ENCODE measurements at regions not wholly inside any gene's neighbourhood (a gene's known extent, or its start where the extent isn't known, plus 50 kb on each side); places are given as distances from the start of the nearest gene placed in this dataset.
"Not testable (repeated sequence)": the region's sequence is repeated elsewhere in the genome, so short reads cannot be mapped to it uniquely, and the experiment has no call there.

DNA sequence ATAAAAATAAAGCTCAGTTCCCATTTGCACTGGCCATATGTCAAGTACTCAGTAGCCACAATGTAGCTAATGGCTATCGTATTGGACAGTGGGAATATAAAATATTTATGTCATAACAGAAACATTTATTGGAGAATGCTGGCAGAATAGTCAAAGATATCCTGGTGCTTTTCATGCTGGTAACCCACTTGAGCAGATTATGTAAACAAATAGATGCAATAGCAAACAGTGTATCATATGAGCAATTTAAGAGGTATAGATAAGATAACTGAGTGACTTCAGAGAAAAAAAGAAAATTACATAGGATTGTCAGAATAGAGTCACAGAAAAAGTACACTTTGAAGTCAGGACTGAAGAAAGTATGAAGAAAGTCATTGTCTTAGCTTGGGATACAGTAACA, 426.6 kb downstream of the NDFIP2 start:
- intact Hi-C loops (cut with DNase I) = no loop called here
- no peak for DNase-seq (ENCODE audit: low spot score)

DNA sequence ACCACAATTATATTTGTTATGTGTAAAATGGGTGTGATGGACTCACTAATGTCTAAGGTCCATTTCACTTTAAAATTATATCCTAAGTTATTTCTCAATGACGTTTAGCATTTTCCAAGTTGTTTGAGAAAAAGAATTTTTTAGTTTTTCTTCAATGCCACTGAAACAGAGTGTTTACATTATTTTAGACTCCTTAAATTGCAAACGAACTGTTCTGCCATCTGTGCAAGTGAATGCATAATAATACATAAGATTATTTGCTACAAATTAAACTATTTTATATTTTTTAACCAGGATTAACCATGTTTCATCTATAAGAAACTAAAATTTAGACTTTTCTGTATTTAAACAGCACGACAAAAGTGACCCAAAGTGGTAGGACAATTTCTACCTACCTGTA, 425.4 kb downstream of the NDFIP2 start:
- intact Hi-C loops (cut with DNase I) = no loop called here

DNA sequence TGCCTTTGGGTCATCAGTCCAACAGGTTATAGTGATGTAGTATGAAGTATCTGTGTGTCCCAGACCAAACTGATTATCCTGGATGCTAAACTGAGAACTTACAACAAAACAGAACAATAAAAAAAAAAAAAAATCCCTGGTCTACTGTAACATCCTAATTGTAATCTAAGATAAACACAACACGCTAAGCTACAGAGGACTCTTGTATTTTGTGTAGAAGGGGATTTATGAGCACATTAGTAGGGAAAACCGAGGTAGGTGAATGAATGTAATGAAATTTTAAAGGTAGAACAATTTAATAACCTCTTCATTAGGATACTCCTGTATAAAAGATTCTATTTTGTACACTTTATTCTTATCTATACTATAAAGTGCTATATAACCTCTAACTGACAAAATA, 424.1 kb downstream of the NDFIP2 start:
- intact Hi-C loops (cut with DNase I) = no loop called here

More for the DNA sequence above, 425.4 kb downstream of the NDFIP2 start:
- no peak for DNase-seq (ENCODE audit: low spot score)

DNA sequence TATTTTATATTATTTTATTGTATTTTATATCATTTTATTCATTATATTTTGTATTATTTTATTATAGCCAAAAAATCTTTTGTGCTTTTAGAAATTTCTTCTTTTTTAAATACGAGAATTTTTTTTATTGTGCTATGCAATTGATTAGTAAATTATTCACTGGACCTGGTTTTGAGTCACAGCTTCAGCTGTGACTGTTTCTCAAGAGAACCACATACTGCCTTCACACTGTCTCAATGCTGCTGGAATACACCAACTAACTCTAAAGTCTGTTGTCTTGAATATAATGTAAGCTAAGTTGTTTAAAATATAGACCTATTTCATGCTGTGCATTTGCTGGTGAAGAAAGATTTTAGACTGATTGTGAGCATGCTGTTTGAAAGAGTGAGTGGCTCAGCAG, 423.6 kb downstream of the NDFIP2 start:
- DNase-seq (ENCODE audit: low spot score) = no peak
- intact Hi-C loops (cut with DNase I) = no loop called here

More for the DNA sequence above, 424.1 kb downstream of the NDFIP2 start:
- no peak for DNase-seq (ENCODE audit: low spot score)

DNA sequence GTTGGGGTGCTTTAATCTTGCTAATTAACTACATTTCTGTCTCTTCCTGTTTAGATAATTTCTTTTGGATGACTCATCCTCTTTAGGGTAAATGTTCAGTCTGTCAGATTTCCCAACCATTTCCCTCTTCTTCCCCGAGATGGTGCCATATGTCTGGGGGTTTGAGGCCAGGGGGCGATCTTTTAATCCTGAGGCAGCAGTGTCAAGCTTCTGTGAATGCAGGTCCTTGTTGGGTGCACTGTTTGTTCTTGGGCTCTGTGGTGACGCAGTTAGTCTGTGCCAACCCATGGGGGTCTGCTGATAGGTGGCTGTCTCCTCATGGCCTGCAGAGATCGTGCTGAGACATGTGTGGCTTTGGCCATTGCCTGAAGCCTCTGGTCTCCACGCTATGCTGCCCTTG, 420.4 kb downstream of the NDFIP2 start:
- no peak for DNase-seq (ENCODE audit: low spot score)
- intact Hi-C loops (cut with DNase I) = no loop called here

DNA sequence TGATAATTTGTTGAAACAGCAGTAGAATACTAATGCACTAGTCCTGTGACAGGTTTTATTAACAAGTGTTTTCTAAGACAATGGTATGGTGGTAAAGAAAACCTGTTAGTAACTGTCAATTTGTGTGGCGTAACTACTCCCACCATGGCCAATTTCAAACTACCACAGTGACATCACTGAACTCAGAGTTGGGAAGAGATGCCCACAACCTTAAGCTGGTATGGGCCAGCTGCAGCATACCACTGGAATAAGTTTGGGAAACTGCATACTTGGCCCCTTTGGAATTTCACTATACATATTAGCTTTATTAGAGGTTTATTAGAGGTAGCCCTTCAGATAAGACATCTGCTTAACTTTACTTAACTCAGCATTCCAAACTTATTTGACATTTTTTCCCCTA, 419.4 kb downstream of the NDFIP2 start:
- intact Hi-C loops (cut with DNase I) = no loop called here

DNA sequence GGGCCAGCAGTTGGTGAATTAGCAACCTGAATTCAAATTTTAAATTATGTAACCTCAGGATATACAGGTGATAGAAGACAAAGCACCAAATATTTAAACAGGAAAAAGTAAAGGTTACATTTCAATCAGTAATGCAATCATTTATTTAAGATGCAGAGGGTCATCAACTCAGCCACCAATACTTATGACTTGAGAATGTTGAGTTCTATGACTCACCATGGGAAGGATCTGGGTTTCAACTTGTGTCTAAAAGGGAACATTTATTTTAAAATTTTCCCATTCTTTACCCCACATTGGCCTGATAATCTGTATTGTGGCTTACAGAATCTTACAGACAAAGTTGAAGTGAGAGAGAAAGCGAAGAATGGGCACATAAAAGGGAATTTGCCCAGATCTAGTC, 418.0 kb downstream of the NDFIP2 start:
- intact Hi-C loops (cut with DNase I) = no loop called here
- DNase-seq (ENCODE audit: low spot score) = no peak

More for the DNA sequence above, 419.4 kb downstream of the NDFIP2 start:
- DNase-seq (ENCODE audit: low spot score) = no peak

DNA sequence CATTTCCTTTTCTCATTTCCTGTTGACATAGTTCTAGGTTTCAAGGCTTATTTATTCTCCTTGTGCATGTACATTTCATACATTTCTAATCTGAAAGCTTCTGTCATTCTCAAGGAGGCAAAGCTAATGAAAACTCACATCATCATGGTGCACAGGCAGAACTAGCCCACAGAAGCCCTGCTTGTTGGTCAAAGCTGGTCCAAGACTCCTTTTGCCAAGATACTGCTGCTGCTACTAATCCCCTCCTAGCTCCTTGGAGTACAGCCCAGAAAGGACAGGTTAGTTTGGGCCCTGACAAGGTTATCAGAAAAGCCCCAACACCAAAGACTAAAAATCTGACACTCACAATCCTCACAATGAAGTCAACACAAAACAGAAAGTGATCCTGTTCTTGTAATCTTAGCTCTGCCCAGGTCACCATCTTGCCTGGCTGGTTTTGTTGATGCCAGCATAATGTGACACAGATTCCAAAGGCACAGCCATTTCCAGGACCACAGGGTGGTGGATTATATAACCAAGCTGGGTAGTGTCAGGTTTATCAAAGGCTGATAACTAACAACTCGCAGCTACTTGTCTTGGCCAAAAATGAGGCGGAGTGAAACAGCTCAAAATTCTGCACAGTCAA, 417.4 kb downstream of the NDFIP2 start:
- DNase-seq (ENCODE audit: low spot score) = no peak
- intact Hi-C loops (cut with DNase I) = no loop called here

DNA sequence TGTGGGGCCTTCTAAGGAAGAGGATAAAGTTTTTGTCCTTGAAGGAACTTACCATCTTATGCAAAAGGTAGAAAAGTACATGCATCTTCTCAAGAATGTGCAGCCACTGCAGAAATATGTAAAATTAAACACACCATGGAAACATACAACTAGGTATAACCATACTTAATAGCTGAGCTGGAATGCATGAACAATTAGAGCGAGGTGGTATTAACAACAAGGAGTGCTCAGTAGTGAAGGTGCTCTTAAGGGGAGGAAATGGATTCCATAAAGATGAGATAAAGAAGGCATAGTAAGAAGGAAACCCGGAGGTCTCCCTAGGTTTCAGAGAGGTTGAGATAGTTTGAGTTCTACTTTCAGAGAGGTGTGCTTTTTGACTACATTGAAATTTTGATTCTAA, 415.9 kb downstream of the NDFIP2 start:
- no peak for DNase-seq (ENCODE audit: low spot score)
- intact Hi-C loops (cut with DNase I) = no loop called here

DNA sequence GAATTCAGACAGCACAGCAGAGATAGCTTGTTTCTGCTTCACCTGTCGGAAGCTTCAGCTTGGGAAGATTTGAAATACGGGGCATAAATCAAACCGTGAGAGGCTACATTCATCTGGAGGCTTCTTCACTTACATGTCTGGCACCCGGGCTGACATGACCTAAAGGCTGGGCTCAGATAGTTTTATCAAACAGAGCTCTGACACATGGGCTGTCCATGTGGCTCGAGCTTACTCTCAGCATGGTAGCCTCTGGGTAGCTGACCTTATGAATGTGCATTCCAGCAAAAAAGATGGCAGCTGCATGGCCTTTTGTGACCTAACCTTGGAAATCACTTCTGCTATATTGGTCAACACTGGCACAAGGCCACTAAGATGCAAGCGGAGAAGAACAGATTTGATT, 414.5 kb downstream of the NDFIP2 start:
- intact Hi-C loops (cut with DNase I) = no loop called here

DNA sequence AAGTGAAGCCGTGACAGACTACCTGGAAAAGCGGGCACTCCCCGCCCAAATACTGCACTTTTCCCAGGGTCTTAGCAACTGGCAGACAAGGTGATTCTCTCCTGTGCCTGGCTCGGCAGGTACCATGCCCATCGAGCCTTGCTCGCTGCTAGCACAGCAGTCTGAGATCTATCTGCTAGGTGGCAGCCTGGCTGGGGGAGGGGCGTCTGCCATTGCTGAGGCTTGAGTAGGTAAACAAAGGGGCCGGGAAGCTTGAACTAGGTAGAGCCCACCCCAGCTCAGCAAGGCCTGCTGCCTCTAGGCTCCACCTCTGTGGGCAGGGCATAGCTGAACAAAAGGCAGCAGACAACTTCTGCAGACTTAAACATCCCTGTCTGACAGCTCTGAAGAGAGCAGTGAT, 406.3 kb downstream of the NDFIP2 start:
- intact Hi-C loops (cut with DNase I); DNase-seq (ENCODE audit: low spot score): not testable (repeated sequence)

More for the DNA sequence above, 414.5 kb downstream of the NDFIP2 start:
- no peak for DNase-seq (ENCODE audit: low spot score)

DNA sequence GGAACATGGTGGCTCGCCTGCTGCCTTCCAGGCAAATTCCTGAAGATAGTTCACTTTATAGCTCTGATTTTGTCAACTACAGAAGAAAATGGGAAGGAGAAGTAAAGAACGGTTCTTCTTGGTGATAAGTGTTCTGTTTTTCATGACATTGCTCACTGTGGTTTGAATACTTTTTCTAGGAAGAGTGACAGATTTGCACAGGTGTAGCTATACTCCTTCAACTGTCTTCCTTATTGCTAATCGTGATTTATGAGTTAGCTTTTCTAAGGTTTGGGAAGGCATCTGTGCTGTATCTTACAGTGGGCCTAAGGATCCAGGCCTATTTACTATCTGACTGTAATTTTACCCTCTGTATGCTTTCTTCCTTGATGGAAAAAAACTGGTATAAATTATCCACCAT, 405.6 kb downstream of the NDFIP2 start:
- no peak for DNase-seq (ENCODE audit: low spot score)
- intact Hi-C loops (cut with DNase I) = no loop called here

DNA sequence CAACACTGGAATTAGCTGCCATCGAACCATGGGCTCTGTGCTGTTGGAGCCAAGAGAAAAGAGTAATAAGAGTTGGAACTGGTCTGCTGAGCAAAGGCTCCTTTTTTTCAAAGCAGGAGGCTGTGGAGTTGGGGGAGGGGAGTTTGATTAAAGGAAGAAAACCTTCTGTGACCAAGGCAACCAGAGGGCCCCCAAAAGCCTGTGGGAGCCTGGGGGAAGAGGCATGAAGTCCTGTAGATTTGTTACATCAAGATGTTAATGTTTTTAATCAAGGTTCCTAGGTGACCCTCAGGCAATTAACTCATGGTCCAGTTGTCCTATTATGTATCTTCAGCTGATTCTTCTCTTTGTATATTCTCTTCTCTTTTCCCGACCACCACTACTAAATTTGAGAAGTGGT, 403.9 kb downstream of the NDFIP2 start:
- intact Hi-C loops (cut with DNase I) = no loop called here
- no peak for DNase-seq (ENCODE audit: low spot score)

DNA sequence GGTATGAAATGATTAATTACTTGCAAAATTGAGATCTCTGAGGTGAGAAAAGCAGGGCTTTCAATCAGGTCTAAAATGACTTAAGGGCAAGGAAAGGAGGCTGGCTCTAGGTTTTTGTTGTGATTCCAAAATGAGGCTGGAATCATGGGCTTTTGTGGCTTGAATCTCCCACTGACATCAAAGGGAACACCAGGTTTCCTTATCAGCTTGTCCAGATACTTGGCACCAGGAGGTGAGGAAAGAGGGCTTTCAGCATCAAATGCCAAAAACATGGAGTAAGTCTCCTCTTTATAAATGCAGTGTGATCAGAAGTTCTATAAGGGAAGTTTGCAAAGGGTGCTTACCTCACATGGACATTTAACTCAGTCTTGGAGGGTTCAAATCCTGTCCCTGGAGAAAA, 402.3 kb downstream of the NDFIP2 start:
- DNase-seq (ENCODE audit: low spot score) = no peak
- intact Hi-C loops (cut with DNase I) = no loop called here

DNA sequence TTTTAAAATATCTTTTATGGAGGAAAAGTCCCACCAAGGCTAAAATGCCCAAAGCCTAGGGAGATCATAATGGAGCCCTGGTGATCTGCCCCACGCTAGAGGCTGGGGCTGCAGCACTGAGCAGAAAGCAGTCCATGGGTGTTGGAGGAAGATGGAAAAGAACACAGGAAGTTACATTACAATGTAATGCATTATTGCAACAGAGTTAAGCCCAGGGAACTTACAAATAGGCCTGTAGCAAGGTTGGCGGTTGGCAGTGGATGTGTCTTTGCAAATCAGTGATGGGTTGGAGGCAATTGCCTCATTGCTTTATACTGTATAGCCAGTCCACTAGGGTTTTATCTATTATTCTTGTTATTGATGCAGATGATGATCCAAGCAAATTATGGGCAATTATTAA, 399.9 kb downstream of the NDFIP2 start:
- DNase-seq (ENCODE audit: low spot score) = no peak
- intact Hi-C loops (cut with DNase I) = no loop called here

DNA sequence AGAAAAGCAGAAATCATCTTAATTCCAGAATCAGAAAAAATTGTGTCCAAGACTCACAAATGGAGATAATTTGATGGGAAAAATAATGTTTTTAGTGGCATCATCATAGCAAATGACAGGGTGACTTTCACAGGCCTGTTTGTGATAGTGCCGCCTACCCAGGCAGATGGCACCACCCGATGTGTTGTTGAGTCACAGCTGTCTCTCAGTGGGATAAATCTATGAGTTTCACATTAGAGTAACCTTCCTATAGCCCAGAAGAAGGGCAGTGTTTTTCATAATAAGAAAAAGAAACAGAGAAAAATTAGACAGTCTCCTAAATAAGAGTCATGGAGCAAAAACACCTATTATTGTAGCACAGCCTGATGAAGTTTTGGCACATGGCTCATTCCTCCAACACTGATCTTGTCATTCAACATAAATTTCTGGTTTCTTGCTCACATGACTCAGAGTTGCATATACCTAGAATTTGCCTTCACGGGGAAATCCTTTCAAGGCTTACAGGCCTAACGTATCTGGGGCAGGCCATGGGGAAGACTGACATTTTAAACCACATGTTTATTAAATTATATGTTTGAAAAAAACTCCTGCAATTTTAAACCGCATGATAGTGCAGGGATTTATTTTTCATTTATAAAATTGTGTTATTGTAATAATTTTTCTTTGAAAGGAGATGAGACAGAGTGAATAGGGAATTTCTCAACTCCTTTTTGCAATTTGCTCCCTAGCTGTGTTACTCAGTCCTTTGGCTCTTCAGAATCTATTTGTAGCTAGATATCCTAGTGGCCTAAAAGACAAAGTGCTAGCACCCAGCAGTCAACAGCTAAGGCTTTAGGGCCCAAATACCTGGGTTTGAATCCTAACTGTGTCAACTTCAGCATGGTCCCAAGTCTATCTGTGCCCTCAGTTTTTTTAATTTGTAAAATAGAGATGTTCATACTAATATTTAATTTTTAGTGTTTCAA, 393.7 kb downstream of the NDFIP2 start:
- intact Hi-C loops (cut with DNase I) = no loop called here
- DNase-seq (ENCODE audit: low spot score) = no peak

DNA sequence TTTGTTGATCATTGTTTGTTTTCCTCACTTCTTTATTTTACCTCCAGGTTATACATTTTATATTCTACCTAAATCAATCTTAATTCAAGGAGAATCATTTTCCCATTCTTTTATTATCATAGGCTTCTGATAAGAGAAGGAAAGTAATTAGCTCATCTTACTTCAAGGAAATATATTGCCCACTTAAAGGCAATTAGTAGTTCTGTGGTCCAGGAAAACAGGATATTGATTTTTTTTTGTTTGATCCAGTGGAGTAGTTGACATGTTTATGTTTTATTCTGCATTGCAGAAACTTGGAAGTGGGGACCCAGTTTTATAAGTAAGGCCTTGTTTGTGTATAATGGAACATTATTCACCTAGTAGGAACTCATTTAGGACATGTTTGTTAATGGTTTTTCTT, 390.6 kb downstream of the NDFIP2 start:
- intact Hi-C loops (cut with DNase I) = no loop called here
- no peak for DNase-seq (ENCODE audit: low spot score)

DNA sequence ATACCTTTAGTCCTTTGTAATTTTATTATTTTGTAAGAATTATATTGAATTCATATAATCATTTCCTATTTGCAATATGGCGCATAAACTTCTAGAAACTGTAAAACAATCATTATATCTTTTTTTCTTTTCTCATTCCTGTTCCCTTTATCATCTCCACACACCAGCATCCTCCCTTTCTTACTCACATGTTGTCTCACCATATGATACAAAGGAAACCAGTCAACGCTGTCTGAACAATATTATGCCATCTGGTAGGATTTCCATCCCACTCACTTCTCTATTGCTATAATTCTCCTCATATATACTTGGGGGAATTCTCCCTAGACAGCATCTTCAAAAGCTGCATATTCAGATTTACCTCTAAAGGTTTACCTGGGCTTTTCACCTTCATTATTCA, 389.8 kb downstream of the NDFIP2 start:
- DNase-seq (ENCODE audit: low spot score) = no peak
- intact Hi-C loops (cut with DNase I) = no loop called here

DNA sequence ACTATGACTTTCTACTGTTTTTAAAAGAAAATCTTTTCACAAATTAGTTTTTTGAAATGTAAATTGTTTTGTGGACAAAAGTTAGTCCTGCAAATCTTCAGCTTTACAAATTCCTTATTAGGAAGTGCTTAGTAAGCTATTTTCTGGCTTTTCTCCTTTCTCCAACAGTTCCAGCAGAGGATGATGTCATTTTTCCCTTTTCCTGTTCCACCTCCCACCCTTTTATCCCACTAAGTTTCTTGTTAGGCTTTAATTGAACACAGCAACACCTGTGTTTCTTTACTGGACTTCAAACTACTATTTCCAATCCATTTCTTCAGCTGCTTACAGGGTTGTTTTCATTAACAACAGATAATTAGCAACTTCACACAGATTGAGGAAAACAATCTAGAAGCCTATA, 389.2 kb downstream of the NDFIP2 start:
- intact Hi-C loops (cut with DNase I) = no loop called here
- no peak for DNase-seq (ENCODE audit: low spot score)

DNA sequence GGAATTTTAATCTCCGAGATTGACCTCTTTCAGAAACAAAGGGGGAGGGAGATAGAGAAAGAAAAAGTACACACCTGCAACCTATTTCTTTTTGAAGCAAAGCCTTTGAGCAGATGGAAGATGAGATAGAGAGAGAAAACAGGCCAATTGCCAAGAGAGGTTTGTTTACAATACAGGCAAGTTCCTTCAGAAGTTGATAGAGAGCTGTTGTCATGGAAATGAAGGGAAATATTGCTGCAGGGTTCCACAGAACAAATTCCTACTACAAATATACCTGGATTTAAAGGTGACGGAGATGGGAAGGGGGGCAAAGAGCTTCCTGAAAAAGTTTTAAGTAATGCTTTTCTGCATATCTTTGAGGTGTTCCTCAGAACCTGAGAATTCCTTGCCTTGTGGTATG, 388.4 kb downstream of the NDFIP2 start:
- DNase-seq (ENCODE audit: low spot score) = no peak
- intact Hi-C loops (cut with DNase I) = no loop called here

DNA sequence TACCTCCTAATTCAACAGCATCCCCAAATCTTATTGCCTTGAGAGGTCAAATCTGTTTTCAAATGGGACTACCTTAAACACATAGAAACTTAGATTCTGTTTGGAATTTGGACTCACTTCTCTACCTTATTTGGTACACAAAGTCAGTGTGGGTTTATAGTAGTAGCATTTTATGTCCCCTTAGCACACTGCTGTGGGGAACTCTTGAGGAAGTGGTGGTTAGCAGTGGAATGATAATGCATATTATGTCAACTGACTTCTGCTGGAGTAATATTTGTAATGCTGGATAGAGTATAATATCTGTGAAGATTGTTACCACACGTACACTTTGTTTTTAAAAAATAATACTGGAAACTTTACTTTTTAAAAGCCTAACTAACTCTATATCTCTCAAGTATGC, 386.3 kb downstream of the NDFIP2 start:
- intact Hi-C loops (cut with DNase I) = no loop called here
- no peak for DNase-seq (ENCODE audit: low spot score)

All from cardiac septum (tissue), 1 donor.